Mesendoderm (in vitro differentiated cells): ENCODE measurements at regions not wholly inside any gene's neighbourhood (a gene's known extent, or its start where the extent isn't known, plus 50 kb on each side); places are given as distances from the start of the nearest gene placed in this dataset.

ENCODE experiments used
- DNase-seq: peaks from one replicate; pipeline ENCODE4 v3.0.0; 2013
- H2AK5ac ChIP-seq: 2 replicates; pipeline ENCODE4 v1.6.1; 2013; ENCODE audit warnings: low read length, inconsistent platforms
- H2BK120ac ChIP-seq: 2 replicates; pipeline ENCODE4 v1.6.1; 2013; ENCODE audit warnings: low read depth, mild to moderate bottlenecking, low read length, moderate library complexity, mixed read lengths
- H2BK15ac ChIP-seq: replicated peaks from 2 replicates; pipeline ENCODE4 v1.6.1; 2013; ENCODE audit warnings: low read depth, mild to moderate bottlenecking, moderate library complexity
- H2BK5ac ChIP-seq: 2 replicates; pipeline ENCODE4 v1.6.1; 2013; ENCODE audit warnings: low read length, inconsistent platforms
- H3K18ac ChIP-seq: 2 replicates; pipeline ENCODE4 v1.6.1; 2013; ENCODE audit warnings: mild to moderate bottlenecking, low read length, mixed read lengths
- H3K23ac ChIP-seq: one replicate; pipeline ENCODE4 v1.6.1; 2013; ENCODE audit warnings: low read length
- H3K27ac ChIP-seq: 2 replicates; pipeline ENCODE4 v1.5.1; 2013; ENCODE audit warnings: low read depth, mild to moderate bottlenecking, inconsistent platforms, low read length, moderate library complexity
- H3K27me3 ChIP-seq: 2 replicates; pipeline ENCODE4 v1.6.1; 2013; ENCODE audit warnings: low read length, control low read depth, mild to moderate bottlenecking, inconsistent platforms; ENCODE audit not compliant: insufficient read depth, poor library complexity
- H3K36me3 ChIP-seq: 2 replicates; pipeline ENCODE4 v1.6.1; 2013; ENCODE audit warnings: low read length, inconsistent platforms; ENCODE audit not compliant: control insufficient read depth, insufficient read depth
- H3K4ac ChIP-seq: one replicate; pipeline ENCODE4 v1.6.1; 2013; ENCODE audit warnings: low read depth, mild to moderate bottlenecking, low read length, moderate library complexity
- H3K4me1 ChIP-seq: 2 replicates; pipeline ENCODE4 v1.6.1; 2013; ENCODE audit warnings: low read depth, low read length, inconsistent platforms; ENCODE audit not compliant: control insufficient read depth
- H3K4me2 ChIP-seq: 2 replicates; pipeline ENCODE4 v1.6.1; 2013; ENCODE audit warnings: low read length
- H3K4me3 ChIP-seq: 2 replicates; pipeline ENCODE4 v1.5.1; 2013; ENCODE audit warnings: mild to moderate bottlenecking, low read length
- H3K56ac ChIP-seq: one replicate; pipeline ENCODE4 v1.6.1; 2013; ENCODE audit warnings: low read length
- H3K79me1 ChIP-seq: 2 replicates; pipeline ENCODE4 v1.6.1; 2013; ENCODE audit warnings: low read length, inconsistent platforms
- H3K79me2 ChIP-seq: 2 replicates; pipeline ENCODE4 v1.6.1; 2013; ENCODE audit warnings: mild to moderate bottlenecking, low read length; ENCODE audit not compliant: control insufficient read depth, insufficient read depth
- H3K9ac ChIP-seq: 2 replicates; pipeline ENCODE4 v1.6.1; 2013; ENCODE audit warnings: low read length, inconsistent platforms
- H4K5ac ChIP-seq: one replicate; pipeline ENCODE4 v1.6.1; 2013; ENCODE audit warnings: low read length
- H4K8ac ChIP-seq: one replicate; pipeline ENCODE4 v1.6.1; 2013; ENCODE audit warnings: low read depth, mild to moderate bottlenecking, control low read depth, low read length, moderate library complexity
- WGBS: extraction: QIAGEN DNeasy Blood & Tissue Kit; methylation state at CpG from one replicate; pipeline ENCODE4 v1.1.7; 2013; ENCODE audit warnings: low lambda C conversion rate, missing lambda C conversion rate; ENCODE audit not compliant: insufficient coverage; ENCODE audit errors: extremely low coverage; 5-methylcytosine and 5-hydroxymethylcytosine counted together

GRCh38 chr9:87187656-87188055 lies 240.3 kb upstream of the GAS1 start:
- Histone ChIP-seq H3K4me2 (no peak overlapping the region), H3K79me2 (no peaks in the 10 kb centered on the region), H2BK5ac (no peak overlapping the region), H3K9ac (no peak overlapping the region), H3K27me3 (no peaks in the 10 kb centered on the region), H4K8ac (no peak overlapping the region), H3K18ac (no peak overlapping the region), H2BK15ac (no peak overlapping the region), H3K27ac (no peak overlapping the region), H3K4me1 (no peaks in the 10 kb centered on the region), H3K79me1 (no peaks in the 10 kb centered on the region), H3K36me3 (no peaks in the 10 kb centered on the region), H3K23ac (no peak overlapping the region), H3K4ac (no peak overlapping the region), H2BK120ac (no peak overlapping the region), H3K4me3 (no peak overlapping the region), H4K5ac (no peak overlapping the region), H3K56ac (no peak overlapping the region), H2AK5ac (no peak overlapping the region)
- WGBS: no CpG with 5 or more reads among the region's 4 CpGs
- no peak for DNase-seq

- H2BK15ac ChIP-seq: no peak overlapping the region
- H3K9ac ChIP-seq: no peak overlapping the region
- no peak overlapping the region for H4K8ac ChIP-seq
- no peaks in the 10 kb centered on the region for H3K79me2 ChIP-seq
- no peak overlapping the region for H3K18ac ChIP-seq
- no peak for DNase-seq
- H3K4ac ChIP-seq: no peak overlapping the region
- H3K4me2 ChIP-seq: no peak overlapping the region
- H3K23ac ChIP-seq: no peak overlapping the region
- H2AK5ac ChIP-seq: no peak overlapping the region
- no peaks in the 10 kb centered on the region for H3K36me3 ChIP-seq
- H3K27ac ChIP-seq: no peak overlapping the region
- no peak overlapping the region for H3K4me3 ChIP-seq
- H4K5ac ChIP-seq: no peak overlapping the region
- no peak overlapping the region for H3K56ac ChIP-seq
- H2BK120ac ChIP-seq: no peak overlapping the region
- no peaks in the 10 kb centered on the region for H3K4me1 ChIP-seq
- no peaks in the 10 kb centered on the region for H3K27me3 ChIP-seq
- H2BK5ac ChIP-seq: no peak overlapping the region
- H3K79me1 ChIP-seq: no peaks in the 10 kb centered on the region
- WGBS: no CpG with 5 or more reads among the region's 4 CpGs
Measured at GRCh38 chr9:87189006-87189405, 241.7 kb upstream of the GAS1 start.

- no peak for DNase-seq
Measured at GRCh38 chr9:87193151-87193550, 245.8 kb upstream of the GAS1 start.

GRCh38 chr9:87193925-87194868 lies 246.9 kb upstream of the GAS1 start:
- Histone ChIP-seq H4K8ac (no peak overlapping the region), H2BK5ac (no peak overlapping the region), H3K4me3 (no peak overlapping the region), H3K27ac (no peak overlapping the region), H3K18ac (no peak overlapping the region), H3K23ac (no peak overlapping the region), H3K79me2 (no peaks in the 10 kb centered on the region), H3K36me3 (no peaks in the 10 kb centered on the region), H3K4me2 (no peak overlapping the region), H3K9ac (no peak overlapping the region), H3K4ac (no peak overlapping the region), H2BK120ac (no peak overlapping the region), H3K27me3 (no peaks in the 10 kb centered on the region), H3K4me1 (no peaks in the 10 kb centered on the region), H3K79me1 (no peaks in the 10 kb centered on the region), H2AK5ac (no peak overlapping the region), H4K5ac (no peak overlapping the region), H2BK15ac (no peak overlapping the region), H3K56ac (no peak overlapping the region)
- no CpG with 5 or more reads among the region's 9 CpGs for WGBS
- no peak for DNase-seq

More at GRCh38 chr9:87193151-87193550, 245.8 kb upstream of the GAS1 start:
- Histone ChIP-seq H3K4me3 (no peak overlapping the region), H3K36me3 (no peaks in the 10 kb centered on the region), H3K27me3 (no peaks in the 10 kb centered on the region), H3K18ac (no peak overlapping the region), H2BK120ac (no peak overlapping the region), H3K9ac (no peak overlapping the region), H3K79me1 (no peaks in the 10 kb centered on the region), H2BK5ac (no peak overlapping the region), H4K5ac (no peak overlapping the region), H4K8ac (no peak overlapping the region), H3K23ac (no peak overlapping the region), H2AK5ac (no peak overlapping the region), H3K27ac (no peak overlapping the region), H3K79me2 (no peaks in the 10 kb centered on the region), H3K56ac (no peak overlapping the region), H3K4me1 (no peaks in the 10 kb centered on the region), H3K4me2 (no peak overlapping the region), H3K4ac (no peak overlapping the region), H2BK15ac (no peak overlapping the region)
- WGBS: no CpG with 5 or more reads among the region's 1 CpG

- H2BK15ac ChIP-seq: no peak overlapping the region
- no peak overlapping the region for H2BK120ac ChIP-seq
- H3K27ac ChIP-seq: no peak overlapping the region
- no peak overlapping the region for H3K56ac ChIP-seq
- H3K4ac ChIP-seq: no peak overlapping the region
- H3K4me2 ChIP-seq: no peak overlapping the region
- no peaks in the 10 kb centered on the region for H3K36me3 ChIP-seq
- H2AK5ac ChIP-seq: no peak overlapping the region
- H3K4me3 ChIP-seq: no peak overlapping the region
- H3K9ac ChIP-seq: no peak overlapping the region
- H4K8ac ChIP-seq: no peak overlapping the region
- no peak for DNase-seq
- H3K4me1 ChIP-seq: no peaks in the 10 kb centered on the region
- H2BK5ac ChIP-seq: no peak overlapping the region
- no peak overlapping the region for H3K18ac ChIP-seq
- H3K79me1 ChIP-seq: no peaks in the 10 kb centered on the region
- H3K79me2 ChIP-seq: no peaks in the 10 kb centered on the region
- no peak overlapping the region for H4K5ac ChIP-seq
- H3K23ac ChIP-seq: no peak overlapping the region
- no peaks in the 10 kb centered on the region for H3K27me3 ChIP-seq
Measured at GRCh38 chr9:87195306-87195705, 248.0 kb upstream of the GAS1 start.
